T-helper 2 cell treated with Interferon-gamma antibody and Interleukin-4, amounts not matched to agents 5 μg/mL and 100 μg/mL, for 36 hours (primary cell): ENCODE measurements at regions not wholly inside any gene's neighbourhood (a gene's known extent, or its start where the extent isn't known, plus 50 kb on each side); places are given as distances from the start of the nearest gene placed in this dataset.

Experiments used
- DNase-seq: peaks from one replicate; pipeline ENCODE4 v3.0.0; 2021; ENCODE audit warnings: low spot score
- H3K27ac Mint-ChIP-seq: one replicate; pipeline ENCODE4 v1.8.0; 2021; ENCODE audit warnings: mild to moderate bottlenecking, mixed read lengths
- H3K27me3 Mint-ChIP-seq: one replicate; pipeline ENCODE4 v1.8.0; 2021; ENCODE audit warnings: low read depth, mixed read lengths
- H3K36me3 Mint-ChIP-seq: one replicate; pipeline ENCODE4 v1.8.0; 2021; ENCODE audit warnings: low read depth, mixed read lengths
- H3K4me1 Mint-ChIP-seq: one replicate; pipeline ENCODE4 v1.8.0; 2021; ENCODE audit warnings: low read depth, mixed read lengths
- H3K4me3 Mint-ChIP-seq: one replicate; pipeline ENCODE4 v1.8.0; 2022; ENCODE audit warnings: mild to moderate bottlenecking, moderate library complexity, mixed read lengths
- H3K9me3 Mint-ChIP-seq: one replicate; pipeline ENCODE4 v1.8.0; 2021; ENCODE audit warnings: mixed read lengths

- H3K4me3 Mint-ChIP-seq = no peak overlapping the region
- H3K27ac Mint-ChIP-seq = no peak overlapping the region
- no peaks in the 10 kb centered on the region for H3K27me3 Mint-ChIP-seq
- H3K36me3 Mint-ChIP-seq = no peaks in the 10 kb centered on the region
- no peaks in the 10 kb centered on the region for H3K4me1 Mint-ChIP-seq
- no peaks in the 10 kb centered on the region for H3K9me3 Mint-ChIP-seq
- no peak for DNase-seq
Measured at GRCh38 chr13:108525827-108526226, 103.6 kb upstream of the MYO16 start.

GRCh38 chr13:108526286-108526685 is 103.1 kb upstream of the MYO16 start:
- Mint-ChIP-seq H3K4me1 (no peaks in the 10 kb centered on the region), H3K9me3 (no peaks in the 10 kb centered on the region), H3K36me3 (no peaks in the 10 kb centered on the region), H3K27me3 (no peaks in the 10 kb centered on the region), H3K27ac (no peak overlapping the region), H3K4me3 (no peak overlapping the region)
- DNase-seq = no peak

GRCh38 chr13:108527844-108528243 is 101.6 kb upstream of the MYO16 start:
- DNase-seq = no peak
- no peaks in the 10 kb centered on the region for H3K4me1 Mint-ChIP-seq
- H3K4me3 Mint-ChIP-seq = no peak overlapping the region
- H3K9me3 Mint-ChIP-seq = no peaks in the 10 kb centered on the region
- H3K27me3 Mint-ChIP-seq = no peaks in the 10 kb centered on the region
- no peak overlapping the region for H3K27ac Mint-ChIP-seq
- no peaks in the 10 kb centered on the region for H3K36me3 Mint-ChIP-seq

- H3K27ac Mint-ChIP-seq = no peak overlapping the region
- H3K9me3 Mint-ChIP-seq = no peaks in the 10 kb centered on the region
- no peaks in the 10 kb centered on the region for H3K4me1 Mint-ChIP-seq
Measured at GRCh38 chr13:108528303-108528702, 101.1 kb upstream of the MYO16 start.

GRCh38 chr13:108533842-108534241 is 95.6 kb upstream of the MYO16 start:
- no peak for DNase-seq
- H3K4me1 Mint-ChIP-seq = no peaks in the 10 kb centered on the region
- H3K9me3 Mint-ChIP-seq = no peaks in the 10 kb centered on the region
- no peaks in the 10 kb centered on the region for H3K27me3 Mint-ChIP-seq
- H3K36me3 Mint-ChIP-seq = no peaks in the 10 kb centered on the region
- H3K27ac Mint-ChIP-seq = no peak overlapping the region
- no peak overlapping the region for H3K4me3 Mint-ChIP-seq

More at GRCh38 chr13:108528303-108528702, 101.1 kb upstream of the MYO16 start:
- Mint-ChIP-seq H3K4me3 (no peak overlapping the region), H3K36me3 (no peaks in the 10 kb centered on the region), H3K27me3 (no peaks in the 10 kb centered on the region)
- no peak for DNase-seq

GRCh38 chr13:108534728-108535127 is 94.7 kb upstream of the MYO16 start:
- Mint-ChIP-seq H3K27me3 (no peaks in the 10 kb centered on the region), H3K36me3 (no peaks in the 10 kb centered on the region), H3K9me3 (no peaks in the 10 kb centered on the region)

GRCh38 chr13:108549934-108550333 is 79.5 kb upstream of the MYO16 start:
- DNase-seq = no peak
- Mint-ChIP-seq H3K4me1 (no peaks in the 10 kb centered on the region), H3K9me3 (no peaks in the 10 kb centered on the region), H3K27me3 (no peaks in the 10 kb centered on the region), H3K36me3 (no peaks in the 10 kb centered on the region), H3K27ac (no peak overlapping the region), H3K4me3 (no peak overlapping the region)

More at GRCh38 chr13:108534728-108535127, 94.7 kb upstream of the MYO16 start:
- H3K4me1 Mint-ChIP-seq = no peaks in the 10 kb centered on the region
- no peak overlapping the region for H3K4me3 Mint-ChIP-seq
- DNase-seq = no peak
- H3K27ac Mint-ChIP-seq = no peak overlapping the region

- Mint-ChIP-seq H3K36me3 (no peaks in the 10 kb centered on the region), H3K27me3 (no peaks in the 10 kb centered on the region), H3K4me3 (no peak overlapping the region), H3K9me3 (no peaks in the 10 kb centered on the region), H3K27ac (no peak overlapping the region), H3K4me1 (no peaks in the 10 kb centered on the region)
- DNase-seq = no peak
Measured at GRCh38 chr13:108551674-108552073, 77.7 kb upstream of the MYO16 start.

GRCh38 chr13:108558489-108558888 is 70.9 kb upstream of the MYO16 start:
- no peaks in the 10 kb centered on the region for H3K36me3 Mint-ChIP-seq
- no peaks in the 10 kb centered on the region for H3K9me3 Mint-ChIP-seq
- no peak overlapping the region for H3K27ac Mint-ChIP-seq
- no peaks in the 10 kb centered on the region for H3K27me3 Mint-ChIP-seq
- no peaks in the 10 kb centered on the region for H3K4me1 Mint-ChIP-seq
- no peak for DNase-seq
- no peak overlapping the region for H3K4me3 Mint-ChIP-seq

- H3K9me3 Mint-ChIP-seq = no peaks in the 10 kb centered on the region
- no peak for DNase-seq
- H3K27me3 Mint-ChIP-seq = no peaks in the 10 kb centered on the region
- no peak overlapping the region for H3K4me3 Mint-ChIP-seq
- H3K4me1 Mint-ChIP-seq = no peaks in the 10 kb centered on the region
- H3K36me3 Mint-ChIP-seq = no peaks in the 10 kb centered on the region
- no peak overlapping the region for H3K27ac Mint-ChIP-seq
Measured at GRCh38 chr13:108560093-108560492, 69.3 kb upstream of the MYO16 start.

- H3K27ac Mint-ChIP-seq = no peak overlapping the region
Measured at GRCh38 chr13:108561149-108561548, 68.3 kb upstream of the MYO16 start.

GRCh38 chr13:108566413-108567170 is 62.8 kb upstream of the MYO16 start:
- Mint-ChIP-seq H3K27me3 (no peaks in the 10 kb centered on the region), H3K9me3 (no peaks in the 10 kb centered on the region), H3K36me3 (no peaks in the 10 kb centered on the region), H3K4me1 (no peaks in the 10 kb centered on the region), H3K4me3 (no peak overlapping the region), H3K27ac (no peak overlapping the region)
- DNase-seq = no peak

More at GRCh38 chr13:108561149-108561548, 68.3 kb upstream of the MYO16 start:
- no peaks in the 10 kb centered on the region for H3K27me3 Mint-ChIP-seq
- no peak for DNase-seq
- no peaks in the 10 kb centered on the region for H3K4me1 Mint-ChIP-seq
- no peaks in the 10 kb centered on the region for H3K36me3 Mint-ChIP-seq
- no peaks in the 10 kb centered on the region for H3K9me3 Mint-ChIP-seq
- H3K4me3 Mint-ChIP-seq = no peak overlapping the region

- Mint-ChIP-seq H3K9me3 (no peaks in the 10 kb centered on the region), H3K27me3 (no peaks in the 10 kb centered on the region), H3K27ac (no peak overlapping the region), H3K4me1 (no peaks in the 10 kb centered on the region), H3K4me3 (no peak overlapping the region), H3K36me3 (no peaks in the 10 kb centered on the region)
- DNase-seq = no peak
Measured at GRCh38 chr13:108572782-108573211, 56.6 kb upstream of the MYO16 start.

GRCh38 chr13:108573455-108573854 is 56.0 kb upstream of the MYO16 start:
- H3K27me3 Mint-ChIP-seq = no peaks in the 10 kb centered on the region
- no peaks in the 10 kb centered on the region for H3K4me1 Mint-ChIP-seq
- DNase-seq = no peak
- no peaks in the 10 kb centered on the region for H3K36me3 Mint-ChIP-seq
- no peak overlapping the region for H3K4me3 Mint-ChIP-seq
- no peaks in the 10 kb centered on the region for H3K9me3 Mint-ChIP-seq
- H3K27ac Mint-ChIP-seq = no peak overlapping the region

GRCh38 chr13:108574856-108575255 is 54.6 kb upstream of the MYO16 start:
- no peaks in the 10 kb centered on the region for H3K36me3 Mint-ChIP-seq
- H3K27me3 Mint-ChIP-seq = no peaks in the 10 kb centered on the region
- H3K4me1 Mint-ChIP-seq = no peaks in the 10 kb centered on the region
- H3K9me3 Mint-ChIP-seq = no peaks in the 10 kb centered on the region
- H3K4me3 Mint-ChIP-seq = no peak overlapping the region
- DNase-seq = no peak
- no peak overlapping the region for H3K27ac Mint-ChIP-seq
